B cell (primary cell): ENCODE measurements at regions not wholly inside any gene's neighbourhood (a gene's known extent, or its start where the extent isn't known, plus 50 kb on each side); places are given as distances from the start of the nearest gene placed in this dataset.

Source experiments
- CTCF ChIP-seq: fragments of 200-600 bp; IDR thresholded peaks from one replicate; pipeline ENCODE4 v1.8.0; 2022; ENCODE audit warnings: antibody characterized with exemption, mild to moderate bottlenecking
- EZH2 ChIP-seq: IDR thresholded peaks from 2 replicates; pipeline ENCODE4 v1.6.1; 2012; ENCODE audit warnings: borderline replicate concordance, low read depth, mild to moderate bottlenecking, moderate library complexity, low read length; ENCODE audit not compliant: insufficient read depth, poor library complexity, severe bottlenecking

- TF ChIP-seq CTCF (no peak), EZH2 (no peak)
Observed at GRCh38 chr19:31104451-31104850, 244.8 kb downstream of the TSHZ3 start.
